ENCODE measurements at regions not wholly inside any gene's neighbourhood (a gene's known extent, or its start where the extent isn't known, plus 50 kb on each side); places are given as distances from the start of the nearest gene placed in this dataset.

DNA sequence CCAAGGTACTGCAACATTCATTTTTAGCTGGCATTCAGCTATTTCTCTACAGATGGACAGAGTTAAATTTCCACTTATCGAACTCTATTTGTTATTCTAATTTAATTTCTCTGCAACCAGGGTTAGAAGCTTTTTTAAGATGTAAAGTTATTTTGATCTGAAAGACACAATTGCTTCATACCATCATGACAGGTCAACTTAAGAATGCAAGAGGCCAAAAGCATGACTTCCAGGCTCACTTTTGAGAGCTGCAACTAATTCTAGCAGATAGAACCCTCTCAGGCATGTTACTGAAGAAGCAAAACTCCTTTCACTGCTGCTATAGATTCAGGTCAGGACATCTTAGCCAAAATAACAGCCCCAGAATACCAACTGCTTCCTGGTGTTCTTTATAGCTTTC lies 86.5 kb upstream of the GALNT18 start:
- TF ChIP-seq, protein P1, sequence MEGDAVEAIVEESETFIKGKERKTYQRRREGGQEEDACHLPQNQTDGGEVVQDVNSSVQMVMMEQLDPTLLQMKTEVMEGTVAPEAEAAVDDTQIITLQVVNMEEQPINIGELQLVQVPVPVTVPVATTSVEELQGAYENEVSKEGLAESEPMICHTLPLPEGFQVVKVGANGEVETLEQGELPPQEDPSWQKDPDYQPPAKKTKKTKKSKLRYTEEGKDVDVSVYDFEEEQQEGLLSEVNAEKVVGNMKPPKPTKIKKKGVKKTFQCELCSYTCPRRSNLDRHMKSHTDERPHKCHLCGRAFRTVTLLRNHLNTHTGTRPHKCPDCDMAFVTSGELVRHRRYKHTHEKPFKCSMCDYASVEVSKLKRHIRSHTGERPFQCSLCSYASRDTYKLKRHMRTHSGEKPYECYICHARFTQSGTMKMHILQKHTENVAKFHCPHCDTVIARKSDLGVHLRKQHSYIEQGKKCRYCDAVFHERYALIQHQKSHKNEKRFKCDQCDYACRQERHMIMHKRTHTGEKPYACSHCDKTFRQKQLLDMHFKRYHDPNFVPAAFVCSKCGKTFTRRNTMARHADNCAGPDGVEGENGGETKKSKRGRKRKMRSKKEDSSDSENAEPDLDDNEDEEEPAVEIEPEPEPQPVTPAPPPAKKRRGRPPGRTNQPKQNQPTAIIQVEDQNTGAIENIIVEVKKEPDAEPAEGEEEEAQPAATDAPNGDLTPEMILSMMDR (IDR thresholded peaks at IDR 0.05): no peak
- TF ChIP-seq ZFX (IDR thresholded peaks at IDR 0.05; ENCODE audit: borderline replicate concordance): no peak
